DND-41 (cell line): ENCODE measurements at regions not wholly inside any gene's neighbourhood (a gene's known extent, or its start where the extent isn't known, plus 50 kb on each side); places are given as distances from the start of the nearest gene placed in this dataset.

Source experiments
- CTCF ChIP-seq: IDR thresholded peaks from 2 replicates; pipeline ENCODE4 v1.5.1; 2012; ENCODE audit warnings: borderline replicate concordance, low read length, moderate library complexity, mild to moderate bottlenecking; ENCODE audit not compliant: poor library complexity, severe bottlenecking; ENCODE audit errors: extremely low read depth
- EZH2 ChIP-seq: IDR thresholded peaks from 3 replicates; pipeline ENCODE4 v1.6.1; 2012; ENCODE audit warnings: borderline replicate concordance, low read depth, mild to moderate bottlenecking, moderate library complexity, low read length, inconsistent platforms; ENCODE audit not compliant: severe bottlenecking

- TF ChIP-seq CTCF (no peak), EZH2 (no peak)
Measured at GRCh38 chr9:107948086-107948485, 458.5 kb upstream of the KLF4 start.
